ENCODE measurements at regions not wholly inside any gene's neighbourhood (a gene's known extent, or its start where the extent isn't known, plus 50 kb on each side); places are given as distances from the start of the nearest gene placed in this dataset.

GRCh38 chr4:167452922-167453430 is 218.7 kb upstream of the SPOCK3 start:
- in situ Hi-C loops (cut with HindIII; ENCODE audit: low pct_unique_long_range_greater_than_20kb, low sequenced_read_pairs), result no loop called here
- no peak for DNase-seq (ENCODE audit: low read depth)

GRCh38 chr4:167456619-167457018 is 222.3 kb upstream of the SPOCK3 start:
- no peak for DNase-seq (ENCODE audit: low read depth)
- in situ Hi-C loops (cut with HindIII; ENCODE audit: low pct_unique_long_range_greater_than_20kb, low sequenced_read_pairs), result no loop called here

- in situ Hi-C loops (cut with HindIII; ENCODE audit: low pct_unique_long_range_greater_than_20kb, low sequenced_read_pairs), result no loop called here
- no peak for DNase-seq (ENCODE audit: low read depth)
Observed at GRCh38 chr4:167469436-167469835, 235.1 kb upstream of the SPOCK3 start.

- DNase-seq (ENCODE audit: low read depth), result no peak
- in situ Hi-C loops (cut with HindIII; ENCODE audit: low pct_unique_long_range_greater_than_20kb, low sequenced_read_pairs), result no loop called here
Observed at GRCh38 chr4:167475951-167476350, 241.7 kb upstream of the SPOCK3 start.

- in situ Hi-C loops (cut with HindIII; ENCODE audit: low pct_unique_long_range_greater_than_20kb, low sequenced_read_pairs), result no loop called here
- DNase-seq (ENCODE audit: low read depth), result no peak
Observed at GRCh38 chr4:167492007-167492406, 257.7 kb upstream of the SPOCK3 start.

- in situ Hi-C loops (cut with HindIII; ENCODE audit: low pct_unique_long_range_greater_than_20kb, low sequenced_read_pairs), result no loop called here
- DNase-seq (ENCODE audit: low read depth), result no peak
Observed at GRCh38 chr4:167509551-167509950, 275.3 kb upstream of the SPOCK3 start.

GRCh38 chr4:167524091-167524490 is 289.8 kb upstream of the SPOCK3 start:
- in situ Hi-C loops (cut with HindIII; ENCODE audit: low pct_unique_long_range_greater_than_20kb, low sequenced_read_pairs), result no loop called here
- no peak for DNase-seq (ENCODE audit: low read depth)

- DNase-seq (ENCODE audit: low read depth), result no peak
- in situ Hi-C loops (cut with HindIII; ENCODE audit: low pct_unique_long_range_greater_than_20kb, low sequenced_read_pairs), result no loop called here
Observed at GRCh38 chr4:167537761-167538160, 303.5 kb upstream of the SPOCK3 start.

- in situ Hi-C loops (cut with HindIII; ENCODE audit: low pct_unique_long_range_greater_than_20kb, low sequenced_read_pairs), result no loop called here
- no peak for DNase-seq (ENCODE audit: low read depth)
Observed at GRCh38 chr4:167541286-167541685, 307.0 kb upstream of the SPOCK3 start.

GRCh38 chr4:167544391-167544790 is 310.1 kb upstream of the SPOCK3 start:
- in situ Hi-C loops (cut with HindIII; ENCODE audit: low pct_unique_long_range_greater_than_20kb, low sequenced_read_pairs), result no loop called here
- no peak for DNase-seq (ENCODE audit: low read depth)

GRCh38 chr4:167550021-167550420 is 315.7 kb upstream of the SPOCK3 start:
- in situ Hi-C loops (cut with HindIII; ENCODE audit: low pct_unique_long_range_greater_than_20kb, low sequenced_read_pairs), result no loop called here
- DNase-seq (ENCODE audit: low read depth), result no peak

- DNase-seq (ENCODE audit: low read depth), result peak; percentile 18
- in situ Hi-C loops (cut with HindIII; ENCODE audit: low pct_unique_long_range_greater_than_20kb, low sequenced_read_pairs), result no loop called here
Observed at GRCh38 chr4:167555338-167556022, 321.2 kb upstream of the SPOCK3 start.

GRCh38 chr4:167578906-167579305 is 344.6 kb upstream of the SPOCK3 start:
- in situ Hi-C loops (cut with HindIII; ENCODE audit: low pct_unique_long_range_greater_than_20kb, low sequenced_read_pairs), result no loop called here
- DNase-seq (ENCODE audit: low read depth), result no peak

- in situ Hi-C loops (cut with HindIII; ENCODE audit: low pct_unique_long_range_greater_than_20kb, low sequenced_read_pairs), result no loop called here
- no peak for DNase-seq (ENCODE audit: low read depth)
Observed at GRCh38 chr4:167581449-167581965, 347.2 kb upstream of the SPOCK3 start.

GRCh38 chr4:167587361-167587760 is 353.1 kb upstream of the SPOCK3 start:
- DNase-seq (ENCODE audit: low read depth), result peak; percentile 24
- in situ Hi-C loops (cut with HindIII; ENCODE audit: low pct_unique_long_range_greater_than_20kb, low sequenced_read_pairs), result no loop called here

GRCh38 chr4:167595898-167596297 is 361.6 kb upstream of the SPOCK3 start:
- in situ Hi-C loops (cut with HindIII; ENCODE audit: low pct_unique_long_range_greater_than_20kb, low sequenced_read_pairs), result no loop called here

GRCh38 chr4:167602157-167602556 is 367.9 kb upstream of the SPOCK3 start:
- DNase-seq (ENCODE audit: low read depth), result no peak
- in situ Hi-C loops (cut with HindIII; ENCODE audit: low pct_unique_long_range_greater_than_20kb, low sequenced_read_pairs), result no loop called here

More at GRCh38 chr4:167595898-167596297, 361.6 kb upstream of the SPOCK3 start:
- no peak for DNase-seq (ENCODE audit: low read depth)

- in situ Hi-C loops (cut with HindIII; ENCODE audit: low pct_unique_long_range_greater_than_20kb, low sequenced_read_pairs), result no loop called here
- DNase-seq (ENCODE audit: low read depth), result no peak
Observed at GRCh38 chr4:167606551-167606950, 372.3 kb upstream of the SPOCK3 start.

- in situ Hi-C loops (cut with HindIII; ENCODE audit: low pct_unique_long_range_greater_than_20kb, low sequenced_read_pairs), result no loop called here
- DNase-seq (ENCODE audit: low read depth), result no peak
Observed at GRCh38 chr4:167613381-167613780, 379.1 kb upstream of the SPOCK3 start.

GRCh38 chr4:167614866-167615265 is 380.6 kb upstream of the SPOCK3 start:
- in situ Hi-C loops (cut with HindIII; ENCODE audit: low pct_unique_long_range_greater_than_20kb, low sequenced_read_pairs), result no loop called here
- DNase-seq (ENCODE audit: low read depth), result peak; percentile 8

All from Caki2 (cell line).